SH-SY5Y (cell line): ENCODE measurements at regions not wholly inside any gene's neighbourhood (a gene's known extent, or its start where the extent isn't known, plus 50 kb on each side); places are given as distances from the start of the nearest gene placed in this dataset.

ENCODE experiments used
- GATA2 ChIP-seq: IDR thresholded peaks from 2 replicates; pipeline ENCODE4 v1.6.1; 2011; ENCODE audit warnings: mild to moderate bottlenecking, low read depth, low read length
- GATA3 ChIP-seq: IDR thresholded peaks from 2 replicates; pipeline ENCODE4 v1.6.1; 2011; ENCODE audit warnings: low read depth, mild to moderate bottlenecking, low read length, moderate library complexity

DNA sequence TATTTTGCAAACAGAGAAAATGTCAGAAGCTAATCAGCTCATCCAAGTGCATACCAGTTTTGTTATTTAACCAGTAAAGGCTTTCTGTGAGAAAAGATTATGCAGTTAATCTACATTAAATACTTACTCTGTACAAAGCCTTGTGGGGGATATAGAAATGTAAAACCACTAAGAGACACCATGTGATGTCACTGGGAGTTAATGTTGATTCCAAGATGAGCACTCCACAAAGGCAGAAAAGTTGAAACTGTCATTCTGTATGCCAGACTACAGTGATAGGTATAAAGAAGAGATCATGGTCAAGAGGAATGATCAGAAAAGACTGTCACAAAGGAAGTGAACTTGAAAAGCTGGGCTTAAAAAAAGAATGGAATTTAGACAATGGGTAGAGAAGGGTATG lies 100.3 kb upstream of the SGIP1 start:
- TF ChIP-seq GATA2: no peak
- TF ChIP-seq GATA3: no peak
